Urothelium cell line (cell line): ENCODE measurements at regions not wholly inside any gene's neighbourhood (a gene's known extent, or its start where the extent isn't known, plus 50 kb on each side); places are given as distances from the start of the nearest gene placed in this dataset.
"Not testable (repeated sequence)": the region's sequence is repeated elsewhere in the genome, so short reads cannot be mapped to it uniquely, and the experiment has no call there.

Experiments used
- DNase-seq: peaks from one replicate; pipeline ENCODE4 v3.0.0; 2011; ENCODE audit warnings: low spot score, mixed read lengths
- FAIRE-seq: peaks from 2 replicates; lab custom pipeline; 2011; peaks lifted over from hg19 to GRCh38; lab: Jason Lieb, UNC

DNA sequence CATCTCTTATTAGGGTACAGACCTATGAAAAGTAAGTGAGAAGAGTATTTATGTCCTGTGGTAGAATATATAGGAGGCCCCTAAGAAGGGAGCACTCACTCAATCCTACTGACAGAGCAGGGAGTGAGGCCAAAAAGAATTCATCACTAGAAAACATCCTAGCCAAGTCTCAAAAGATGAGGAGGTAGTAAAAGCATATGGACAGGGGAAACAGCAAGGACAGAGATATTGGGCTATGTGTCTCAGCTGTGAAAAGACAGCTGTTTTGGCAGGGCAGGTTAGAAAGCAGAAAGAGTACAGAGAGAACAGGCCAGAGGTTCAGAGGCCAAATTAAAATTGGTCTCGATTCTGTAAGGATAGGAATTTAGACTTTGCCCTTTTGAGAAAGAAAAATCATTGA, 548.3 kb upstream of the ANKRD30A start:
- DNase-seq (no peak), FAIRE-seq (no peak)

DNA sequence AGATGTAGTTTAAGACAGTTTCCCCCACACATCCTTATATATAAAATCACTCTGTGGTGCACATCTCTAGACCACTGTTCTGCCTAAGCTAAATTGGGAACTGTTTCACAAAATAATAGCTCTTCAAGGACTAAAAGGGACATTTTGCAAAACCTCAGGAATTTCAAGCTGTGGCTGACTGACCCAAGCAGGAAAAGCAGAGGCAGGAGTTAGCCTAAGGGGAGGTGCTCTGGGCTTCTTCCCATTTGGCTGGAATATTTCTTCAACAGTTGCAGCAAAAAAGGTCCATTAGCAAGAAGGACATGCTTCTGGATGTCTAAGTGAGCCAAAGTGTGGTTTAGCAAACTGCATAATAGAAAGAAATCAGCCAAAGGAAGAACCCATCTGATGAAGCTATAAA, 551.2 kb upstream of the ANKRD30A start:
- FAIRE-seq (no peak), DNase-seq (no peak)

DNA sequence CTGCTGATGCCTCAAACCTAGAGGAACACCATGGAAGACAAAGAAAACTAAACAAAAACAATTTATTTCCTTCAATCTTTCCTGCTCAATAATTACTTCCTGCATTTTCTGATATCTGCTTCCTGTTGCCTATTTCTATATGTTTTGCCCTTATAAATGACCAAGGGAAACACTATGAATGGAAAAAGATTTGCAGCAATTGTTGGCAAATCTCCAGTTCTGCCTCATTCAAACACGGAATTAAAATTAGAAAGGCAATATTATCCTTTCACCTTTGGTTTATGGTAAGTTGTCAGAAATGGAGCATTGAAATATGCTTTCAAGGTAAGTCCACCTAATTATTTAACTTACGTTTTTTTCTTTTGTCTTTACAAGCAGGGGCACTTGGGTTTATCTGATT, 552.2 kb upstream of the ANKRD30A start:
- no peak for FAIRE-seq
- no peak for DNase-seq

DNA sequence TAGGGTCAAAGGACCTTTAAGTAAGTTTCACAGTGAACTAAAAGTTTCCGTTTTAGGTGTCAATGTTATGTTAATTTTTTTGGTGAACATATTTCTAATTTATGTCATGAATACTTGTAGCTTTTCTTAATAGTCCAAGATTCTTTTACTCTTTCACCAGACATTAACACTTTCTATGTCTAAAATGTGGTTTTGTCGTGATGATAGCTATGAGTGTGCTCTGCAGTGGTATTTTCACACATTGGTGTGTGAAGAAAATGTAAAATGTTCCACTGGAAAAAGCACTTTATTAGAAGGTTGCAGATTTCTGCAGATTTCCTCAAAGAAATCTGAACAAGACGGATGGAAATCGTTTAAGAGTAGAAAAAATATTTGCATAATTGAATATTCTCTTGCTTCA, 561.0 kb upstream of the ANKRD30A start:
- DNase-seq (no peak), FAIRE-seq (no peak)

DNA sequence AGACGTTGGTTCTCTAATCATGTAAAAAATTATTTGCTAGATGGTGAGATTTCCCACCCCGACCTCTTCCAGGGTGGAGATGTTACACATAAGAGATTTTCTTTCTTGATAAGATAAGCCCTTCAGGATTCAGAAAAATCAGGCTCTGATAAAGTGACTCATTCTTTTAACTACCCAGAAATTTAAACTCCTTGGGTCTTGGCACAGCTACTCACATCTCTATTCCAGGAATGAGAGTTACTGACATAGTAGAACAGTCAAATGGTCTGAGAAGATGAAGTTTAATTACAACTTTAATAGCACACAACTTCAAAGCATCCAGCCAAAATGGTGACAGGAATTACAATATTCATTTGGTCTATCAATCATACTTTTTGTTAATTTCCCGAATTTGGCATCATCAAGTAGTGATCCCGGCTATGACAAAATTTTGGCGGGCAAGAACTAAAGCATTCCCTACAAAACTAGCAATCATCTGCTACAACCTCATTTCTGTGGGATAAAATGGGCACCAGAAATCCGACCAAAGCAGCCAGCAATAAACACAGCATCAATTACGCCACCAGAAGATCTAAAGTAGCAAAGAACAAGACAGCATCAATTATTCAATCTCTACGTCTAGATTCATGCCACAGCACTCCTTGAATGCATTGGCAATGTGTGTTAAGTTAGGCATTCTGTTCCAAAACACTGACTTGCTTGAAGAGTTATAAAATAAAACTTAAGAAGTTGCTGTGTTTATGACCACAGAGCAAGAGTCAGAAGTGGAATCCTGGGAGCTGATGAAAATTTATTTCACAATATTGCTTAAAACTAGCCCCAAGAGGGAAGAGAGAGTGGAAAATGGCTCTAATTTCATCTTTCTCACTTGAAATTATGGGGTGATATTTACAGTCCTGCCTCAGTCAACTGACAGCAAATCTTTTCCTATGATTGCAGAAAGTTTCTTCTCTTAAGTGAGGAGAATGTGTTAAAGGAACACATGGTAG, 565.7 kb upstream of the ANKRD30A start:
- FAIRE-seq (no peak), DNase-seq (no peak)

DNA sequence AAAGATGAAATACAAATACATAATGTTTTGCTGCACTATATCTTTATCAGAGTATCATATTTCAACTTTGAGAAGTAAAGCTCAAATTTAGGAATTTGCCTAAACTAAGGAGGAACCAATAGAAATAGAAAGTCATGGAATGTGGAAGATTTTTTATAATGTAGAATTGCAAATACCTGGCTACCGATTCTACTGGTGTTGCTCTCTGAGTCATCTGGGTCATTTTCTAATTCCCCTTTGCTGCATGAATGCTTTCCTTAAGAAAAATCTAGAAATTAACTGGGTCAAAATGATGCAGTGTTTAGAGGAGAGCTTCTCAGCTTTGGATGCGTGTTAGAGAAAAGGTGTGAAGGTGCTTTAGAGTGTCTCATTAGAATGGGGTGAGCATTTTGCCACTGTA, 568.9 kb upstream of the ANKRD30A start:
- DNase-seq, result no peak
- FAIRE-seq, result no peak

DNA sequence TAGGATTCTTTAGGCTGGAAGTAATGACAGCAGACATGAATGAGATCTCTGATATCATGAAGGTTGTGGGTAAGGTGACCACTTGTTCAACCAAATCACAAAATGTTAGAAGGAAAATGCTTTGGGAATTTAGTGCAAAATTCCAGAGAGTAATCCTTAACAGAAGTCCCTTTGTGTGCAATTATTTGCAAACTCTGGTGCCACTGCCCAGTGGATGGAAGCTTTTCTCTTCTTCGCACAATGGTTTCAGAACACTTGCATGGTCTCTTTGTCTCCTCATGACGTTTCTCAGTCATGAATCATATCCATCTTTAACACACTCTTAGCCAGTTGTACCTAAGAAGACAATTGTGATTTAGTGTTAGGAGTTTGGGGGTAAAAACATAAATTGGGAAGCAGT, 570.4 kb upstream of the ANKRD30A start:
- DNase-seq (peak; percentile 19), FAIRE-seq (no peak)

DNA sequence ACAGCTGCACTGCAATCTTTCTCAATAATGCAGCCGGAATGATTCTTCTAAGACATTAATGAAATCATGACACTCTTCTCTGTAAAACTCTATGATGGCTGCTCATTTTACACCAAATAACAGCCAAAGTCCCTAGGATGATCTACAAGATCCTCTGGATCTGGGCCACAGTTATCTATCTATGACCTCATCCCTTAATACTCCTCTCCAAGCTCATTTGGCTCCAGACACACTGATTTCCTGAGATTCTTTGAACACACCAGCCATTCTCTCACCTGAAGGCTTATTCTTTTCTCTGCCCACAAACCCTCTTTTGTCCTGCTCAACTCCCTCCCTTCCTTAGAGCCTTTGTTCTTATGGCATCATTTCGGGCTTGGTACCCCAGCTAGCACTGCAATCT, 577.4 kb upstream of the ANKRD30A start:
- DNase-seq (no peak), FAIRE-seq (no peak)

DNA sequence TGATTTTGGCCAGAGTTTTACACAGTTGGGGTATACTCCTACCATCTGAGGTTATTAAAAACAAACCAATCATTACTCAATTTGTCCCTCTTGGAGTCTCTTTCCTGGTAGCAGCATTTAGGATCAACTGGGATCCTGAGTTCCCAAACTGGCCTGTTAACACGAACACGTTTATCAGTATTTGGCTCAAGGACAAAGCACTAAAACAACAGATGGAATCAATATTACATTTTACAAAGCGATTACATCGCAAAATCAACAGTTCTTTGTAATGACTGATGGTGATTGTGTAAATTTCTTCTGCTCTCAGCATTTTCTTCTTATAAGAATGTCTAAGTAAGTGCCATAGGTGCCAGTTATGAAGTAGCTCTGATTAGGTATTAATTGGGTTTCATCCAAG, 582.9 kb upstream of the ANKRD30A start:
- FAIRE-seq, result no peak
- no peak for DNase-seq

DNA sequence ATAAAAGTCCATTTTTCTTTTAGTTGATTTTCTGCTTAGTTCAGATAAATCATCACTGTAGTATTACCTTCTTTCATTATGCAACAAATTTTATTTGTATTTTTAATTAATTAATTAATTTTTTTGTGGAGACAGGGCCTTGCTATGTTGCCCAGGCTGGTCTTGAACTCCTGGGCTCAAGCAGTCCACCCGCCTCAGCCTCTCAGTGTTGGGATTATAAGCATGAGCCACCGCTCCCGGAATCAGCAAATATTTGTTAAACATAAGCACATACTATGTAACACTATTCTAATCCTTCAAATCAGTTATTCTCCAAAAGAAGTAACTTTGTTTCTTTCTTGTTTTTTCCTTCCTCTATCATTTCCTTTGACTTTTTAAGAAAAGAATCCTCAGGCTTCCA, 584.8 kb upstream of the ANKRD30A start:
- FAIRE-seq (no peak), DNase-seq (no peak)

DNA sequence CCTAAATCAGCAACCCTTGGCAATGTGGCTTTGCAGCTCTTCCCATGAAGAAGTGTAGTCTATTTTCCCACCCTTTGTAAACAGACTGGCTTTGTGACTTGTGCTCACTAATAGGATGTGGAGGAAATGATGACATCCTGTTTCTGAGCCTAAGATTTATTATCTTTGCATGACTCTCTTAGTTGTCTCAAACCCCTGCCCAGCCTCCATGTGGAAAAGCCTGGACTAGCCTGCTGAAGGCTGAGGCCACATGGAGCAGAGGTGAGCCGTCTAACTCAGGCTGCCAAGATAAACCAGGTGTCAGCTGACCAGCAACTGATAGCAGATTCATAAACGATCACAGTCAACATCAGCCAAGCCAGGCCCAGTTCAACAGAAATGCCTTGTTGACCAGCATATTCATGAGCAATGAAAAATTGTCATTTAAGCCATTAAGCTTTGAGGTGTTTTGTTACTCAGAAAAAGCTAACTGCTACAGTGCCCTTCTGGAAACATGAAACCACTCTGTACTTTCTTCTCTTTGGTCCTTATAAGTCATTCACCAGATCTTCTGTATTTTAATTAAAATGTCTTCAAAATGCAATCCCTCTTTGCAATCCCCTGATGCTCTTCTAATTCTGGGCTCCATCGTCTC, 586.3 kb upstream of the ANKRD30A start:
- FAIRE-seq (peak; percentile 44), DNase-seq (peak; percentile 31)

DNA sequence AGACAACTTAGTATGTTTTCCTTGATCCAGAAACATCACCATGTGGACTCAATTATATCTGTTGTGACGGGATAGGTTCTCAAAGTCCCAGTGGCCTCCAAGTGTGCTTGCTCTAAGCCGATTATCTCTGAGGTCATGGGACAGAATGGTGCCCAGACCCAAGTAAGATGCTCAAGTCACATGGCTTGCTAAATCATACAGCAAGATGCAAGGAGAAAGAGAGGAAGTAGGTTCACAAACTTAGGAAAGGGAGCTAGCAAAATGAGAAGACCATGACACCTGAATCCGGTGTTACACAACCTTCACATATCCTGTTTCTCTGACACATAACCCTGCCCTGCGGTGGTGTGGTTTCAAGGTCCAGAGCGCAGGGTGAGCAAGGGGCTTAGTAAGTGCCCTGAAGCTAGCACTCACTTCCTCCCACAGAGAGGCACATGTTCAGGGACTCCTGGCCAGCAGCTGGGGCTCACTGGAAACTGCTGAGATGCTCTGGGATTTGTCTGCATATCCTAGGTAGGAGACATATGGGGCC, 590.9 kb upstream of the ANKRD30A start:
- peak; percentile 54 for DNase-seq
- peak; percentile 84 for FAIRE-seq

DNA sequence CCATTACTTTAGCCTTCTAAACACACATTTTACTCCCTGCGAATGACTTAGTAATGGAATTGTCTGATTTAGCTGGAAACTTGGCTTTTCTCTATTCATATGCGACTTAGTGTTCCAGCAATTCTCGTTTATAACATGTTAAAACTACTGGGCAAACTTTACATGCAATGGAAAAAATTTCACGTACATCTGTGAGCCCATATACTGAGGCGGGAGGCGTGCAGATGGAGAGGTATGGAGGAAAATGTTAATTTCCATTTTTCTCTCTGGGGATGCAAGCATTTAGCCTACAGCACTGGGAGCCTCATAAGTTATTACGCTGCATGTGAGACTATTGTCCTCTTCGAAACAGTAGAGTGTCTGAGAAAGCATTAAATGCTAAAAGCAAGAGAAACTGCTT, 591.5 kb upstream of the ANKRD30A start:
- DNase-seq (no peak), FAIRE-seq (no peak)

DNA sequence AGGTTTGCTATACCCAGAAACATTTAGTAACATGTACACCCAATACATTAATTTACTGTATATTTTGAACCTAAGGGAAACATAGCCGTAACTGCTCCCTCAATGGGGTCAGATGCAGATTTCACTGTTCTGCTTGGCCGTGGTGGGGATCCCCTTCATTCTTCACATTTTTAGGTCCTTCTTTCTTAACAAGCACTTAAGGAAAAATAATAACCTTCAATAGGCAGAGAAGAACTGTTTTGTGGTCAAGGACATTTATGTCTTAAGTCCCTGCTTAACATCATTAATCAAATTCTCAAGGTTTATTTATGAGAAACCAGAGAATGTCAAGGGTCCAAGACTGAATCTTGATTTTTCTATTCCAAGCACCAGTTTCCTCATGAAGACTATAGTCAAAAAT, 592.1 kb upstream of the ANKRD30A start:
- DNase-seq (no peak), FAIRE-seq (no peak)

DNA sequence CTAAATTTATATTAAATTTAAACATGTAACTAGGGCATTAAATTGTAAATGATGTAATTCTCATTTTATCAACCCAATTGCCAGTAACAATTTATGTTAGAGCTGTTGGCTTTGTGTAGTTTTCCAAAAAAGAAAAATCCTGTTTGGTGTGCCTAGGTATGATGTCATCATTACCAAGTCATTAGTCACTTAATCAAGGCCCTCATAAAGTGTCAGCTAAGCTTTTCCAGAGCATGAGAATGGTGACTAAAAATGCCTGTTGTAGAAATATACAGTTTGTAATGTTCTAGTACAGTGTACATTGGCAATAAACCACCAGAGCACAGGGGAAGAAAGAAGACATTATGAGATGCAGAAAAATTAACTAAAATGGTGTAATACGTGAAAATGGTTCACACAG, 593.8 kb upstream of the ANKRD30A start:
- DNase-seq, result no peak

DNA sequence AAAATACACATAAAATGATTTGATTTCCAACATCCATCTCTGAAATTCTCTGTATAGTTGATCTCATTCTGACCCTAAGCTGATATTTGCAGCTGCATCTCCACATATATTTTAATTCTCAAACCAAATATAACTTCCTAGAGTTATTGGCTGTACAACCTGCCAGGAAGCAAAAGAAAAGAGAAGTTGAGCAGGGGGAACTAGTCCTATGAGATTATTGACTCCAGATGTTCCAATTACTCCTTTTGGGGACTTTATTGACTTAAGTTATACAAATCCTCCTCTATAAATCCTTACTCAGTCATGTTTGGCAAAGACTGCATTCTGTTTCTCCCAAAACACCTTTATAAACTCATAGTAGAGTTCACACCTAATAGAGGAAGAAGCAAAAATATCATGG, 599.4 kb upstream of the ANKRD30A start:
- DNase-seq (no peak), FAIRE-seq (no peak)

More for the DNA sequence above, 593.8 kb upstream of the ANKRD30A start:
- no peak for FAIRE-seq

DNA sequence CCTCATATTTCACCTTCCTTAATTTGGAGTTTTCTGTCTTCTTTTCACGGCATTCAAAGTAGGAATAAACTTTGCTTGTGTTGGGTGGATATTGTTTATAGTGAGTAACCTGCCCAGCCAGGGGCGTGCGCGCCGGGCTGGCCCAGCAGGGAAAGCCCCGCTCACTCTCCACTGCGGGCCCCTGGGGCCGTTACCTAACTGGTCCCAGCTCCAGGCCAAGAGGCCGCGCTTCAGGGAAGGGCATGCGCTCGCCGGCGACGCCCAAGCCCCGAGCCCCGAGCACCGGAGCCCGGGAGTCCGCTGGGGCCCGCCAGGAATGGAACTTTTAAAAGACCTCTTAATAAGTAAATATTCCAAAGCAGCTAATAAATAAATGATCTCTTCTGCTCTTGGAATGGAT, 601.3 kb upstream of the ANKRD30A start:
- FAIRE-seq, DNase-seq: not testable (repeated sequence)

DNA sequence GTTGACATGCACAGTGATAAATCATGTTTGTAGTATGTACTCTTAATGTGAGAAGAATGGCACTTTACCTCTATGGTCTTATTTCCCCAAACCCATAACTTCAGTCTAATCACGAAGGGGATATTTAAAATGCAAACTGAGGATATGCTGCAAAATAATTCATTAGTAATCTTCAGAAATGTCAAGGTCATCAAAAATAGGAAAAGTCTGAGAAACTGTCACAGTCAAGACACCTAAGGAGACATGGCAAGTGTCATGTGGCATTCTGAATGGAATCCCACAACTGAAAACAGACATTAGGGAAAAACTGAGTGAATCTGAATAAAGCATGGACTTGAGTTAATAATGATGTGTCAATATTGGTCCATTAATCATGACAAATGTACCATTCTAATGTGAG, 605.5 kb upstream of the ANKRD30A start:
- FAIRE-seq, result no peak
- DNase-seq, result no peak

DNA sequence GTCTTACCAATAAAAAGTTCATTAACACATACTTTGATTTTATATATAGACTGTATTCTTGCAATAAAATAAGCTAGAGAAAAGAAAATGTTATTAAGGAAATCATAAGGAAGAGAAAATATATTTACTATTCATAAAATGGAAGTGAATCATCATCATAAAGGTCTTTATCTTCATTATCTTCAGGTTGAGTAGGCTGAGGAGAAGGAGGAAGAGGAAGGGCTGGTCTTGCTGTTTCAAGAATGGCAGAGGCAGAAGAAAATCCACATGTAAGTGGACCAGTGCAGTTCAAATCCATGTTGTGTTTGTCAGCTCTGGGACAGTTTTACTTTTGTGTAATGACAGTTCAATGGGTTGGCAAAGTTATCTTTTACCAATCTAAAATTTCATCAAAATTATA, 609.1 kb upstream of the ANKRD30A start:
- DNase-seq (no peak), FAIRE-seq (no peak)

DNA sequence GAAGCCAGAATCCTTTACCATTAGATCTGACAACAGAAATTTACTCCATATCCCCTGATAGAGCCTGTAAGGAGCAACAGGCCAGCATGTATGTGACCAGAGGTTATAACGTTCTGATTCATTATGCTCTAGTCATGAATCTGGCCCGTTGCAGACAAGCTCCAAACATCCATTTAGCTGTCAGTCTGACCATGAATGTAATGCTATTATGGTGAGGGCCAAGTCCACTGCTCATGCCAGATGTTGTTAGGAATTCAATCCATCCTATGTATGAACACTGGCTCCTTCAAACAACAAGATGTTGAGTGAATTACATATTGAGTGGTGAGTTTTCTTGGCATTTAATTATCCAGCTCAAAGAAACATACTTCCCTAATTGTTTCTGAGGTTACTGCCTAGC, 610.1 kb upstream of the ANKRD30A start:
- DNase-seq, result no peak
- peak; percentile 35 for FAIRE-seq

DNA sequence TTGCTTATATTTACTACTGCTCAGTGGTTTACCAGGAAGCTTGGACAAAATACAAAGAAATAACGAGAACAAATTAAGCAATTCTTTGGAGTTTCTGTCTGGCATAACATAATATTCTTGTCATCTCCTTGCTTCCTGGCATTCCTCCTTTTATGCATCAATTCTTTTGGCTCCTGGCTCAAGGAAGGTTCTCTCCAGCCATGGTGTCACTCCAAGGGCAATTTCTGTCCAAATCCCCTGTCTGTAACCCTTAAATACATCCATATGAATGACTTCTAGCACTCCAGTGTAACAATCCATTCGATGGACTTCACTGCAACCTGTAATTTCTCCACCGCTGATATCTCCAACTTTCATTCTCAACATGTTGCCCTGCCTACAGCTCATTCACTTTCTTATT, 617.7 kb upstream of the ANKRD30A start:
- FAIRE-seq (no peak), DNase-seq (no peak)
